Caco-2 (cell line): ENCODE measurements at regions not wholly inside any gene's neighbourhood (a gene's known extent, or its start where the extent isn't known, plus 50 kb on each side); places are given as distances from the start of the nearest gene placed in this dataset.

Experiments used
- BruUV-seq: library from RNA; stranded (reverse); fragments of 400-500 nt; replicated peaks from 2 replicates; lab custom pipeline; 2021; lab: Mats Ljungman, UMichigan
- CTCF ChIA-PET: fragments of 300-600 bp; sonication (Branson Sonifier 250); formaldehyde crosslinking; loops from one replicate; lab custom pipeline; 2022; ENCODE audit warnings: antibody characterized with exemption; lab: Charles Lee
- POLR2A ChIA-PET: fragments of 300-600 bp; sonication (Branson Sonifier 250); formaldehyde crosslinking; loops from one replicate; lab custom pipeline; 2022; ENCODE audit warnings: antibody characterized with exemption; lab: Charles Lee
- DNase-seq, 2 experiments: peaks; one replicate each; pipeline versions ENCODE4 v3.0.0 to v3.0.0-alpha.2; 2020 to 2022
- H3K27me3 ChIP-seq: replicated peaks from 2 replicates; pipeline ENCODE4 v1.6.0; 2011; ENCODE audit warnings: low read length; ENCODE audit not compliant: control insufficient read depth, insufficient read depth
- H3K36me3 ChIP-seq: 2 replicates; pipeline ENCODE4 v1.5.1; 2011; ENCODE audit warnings: low read length; ENCODE audit not compliant: control insufficient read depth, insufficient read depth
- H3K4me1 ChIP-seq: fragments of 250-450 bp; sonication (Bioruptor Pico); 2 replicates; pipeline ENCODE4 v1.5.1; 2020; ENCODE audit warnings: mild to moderate bottlenecking
- H3K4me3 ChIP-seq: 2 replicates; pipeline ENCODE4 v1.5.1; 2011; ENCODE audit warnings: low read depth, mild to moderate bottlenecking, control low read depth, low read length
- H3K9me3 ChIP-seq: fragments of 250-450 bp; sonication (Bioruptor Pico); 2 replicates; pipeline ENCODE4 v1.5.1; 2020; ENCODE audit warnings: mild to moderate bottlenecking, moderate library complexity
- H3K27ac Mint-ChIP-seq: one replicate; pipeline ENCODE4 v1.8.0; 2022; ENCODE audit warnings: mixed read lengths; ENCODE audit not compliant: unreplicated experiment
- H3K27me3 Mint-ChIP-seq: one replicate; pipeline ENCODE4 v1.8.0; 2022; ENCODE audit warnings: mixed read lengths; ENCODE audit not compliant: insufficient read depth, unreplicated experiment
- H3K36me3 Mint-ChIP-seq: one replicate; pipeline ENCODE4 v1.8.0; 2022; ENCODE audit warnings: mild to moderate bottlenecking, mixed read lengths; ENCODE audit not compliant: insufficient read depth, unreplicated experiment
- H3K4me1 Mint-ChIP-seq: one replicate; pipeline ENCODE4 v1.8.0; 2022; ENCODE audit warnings: low read depth, mixed read lengths; ENCODE audit not compliant: unreplicated experiment
- H3K4me3 Mint-ChIP-seq: one replicate; pipeline ENCODE4 v1.8.0; 2022; ENCODE audit warnings: mild to moderate bottlenecking, moderate library complexity, mixed read lengths; ENCODE audit not compliant: unreplicated experiment
- H3K9me3 Mint-ChIP-seq: one replicate; pipeline ENCODE4 v1.8.0; 2022; ENCODE audit warnings: mixed read lengths; ENCODE audit not compliant: unreplicated experiment
- CTCF ChIP-seq, 2 experiments: fragments of 200-600 bp in 1 of 2; IDR thresholded peaks; 1 replicate in 1 of 2; 2 replicates in 1 of 2; pipeline versions ENCODE4 v1.5.1 to v1.8.0; 2011 to 2022; ENCODE audit warnings: antibody characterized with exemption in 1 of 2, control low read depth in 1 of 2, inconsistent platforms in 1 of 2, low read depth in 1 of 2, low read length in 1 of 2, mild to moderate bottlenecking in 1 of 2, moderate library complexity in 1 of 2; ENCODE audit not compliant: insufficient read depth in 1 of 2, severe bottlenecking in 1 of 2, unreplicated experiment in 1 of 2
- intact Hi-C: fragments of 100-400 bp; cut with micrococcal nuclease; formaldehyde crosslinking; loops from one replicate; pipeline ENCODE4 v1.10.0; 2022; ENCODE audit not compliant: unreplicated experiment

- no peak for TF ChIP-seq CTCF (IDR thresholded peaks at IDR 0.05; ENCODE audit: insufficient read depth in 1 of 2, low read depth in 1 of 2, low read length in 1 of 2, severe bottlenecking in 1 of 2, unreplicated experiment in 1 of 2)
Observed at GRCh38 chr16:82293671-82294070, 123.6 kb upstream of the MPHOSPH6 start.

GRCh38 chr16:82287937-82288336 lies 117.9 kb upstream of the MPHOSPH6 start:
- H3K27ac Mint-ChIP-seq = no peak overlapping the region
- intact Hi-C loops = no loop called here
- no peaks in the 10 kb centered on the region for H3K4me1 Mint-ChIP-seq
- ChIA-PET POLR2A (no interaction called here), CTCF (no interaction called here)
- peaks cover 5% of the 10 kb centered on the region; the same call in 1 of the 2 replicates for H3K9me3 ChIP-seq
- no peak overlapping the region for H3K4me3 ChIP-seq
- H3K4me3 Mint-ChIP-seq = no peak overlapping the region
- peaks cover 13% of the 10 kb centered on the region for H3K9me3 Mint-ChIP-seq
- H3K4me1 ChIP-seq = no peaks in the 10 kb centered on the region
- no TSS peak for BruUV-seq
- no peaks in the 10 kb centered on the region for H3K27me3 ChIP-seq
- H3K36me3 Mint-ChIP-seq = no peaks in the 10 kb centered on the region
- H3K27me3 Mint-ChIP-seq = peaks cover 27% of the 10 kb centered on the region
- no peak for TF ChIP-seq CTCF (IDR thresholded peaks at IDR 0.05; ENCODE audit: insufficient read depth in 1 of 2, low read depth in 1 of 2, low read length in 1 of 2, severe bottlenecking in 1 of 2, unreplicated experiment in 1 of 2)
- DNase-seq = no peak
- no peaks in the 10 kb centered on the region for H3K36me3 ChIP-seq

More at GRCh38 chr16:82293671-82294070, 123.6 kb upstream of the MPHOSPH6 start:
- Histone ChIP-seq H3K4me1 (no peaks in the 10 kb centered on the region), H3K27me3 (no peaks in the 10 kb centered on the region), H3K9me3 (peaks cover 11% of the 10 kb centered on the region; the same call in 1 of the 2 replicates), H3K36me3 (no peaks in the 10 kb centered on the region), H3K4me3 (no peak overlapping the region)
- BruUV-seq = no TSS peak
- Mint-ChIP-seq H3K4me3 (no peak overlapping the region), H3K4me1 (no peaks in the 10 kb centered on the region), H3K27ac (no peak overlapping the region), H3K36me3 (no peaks in the 10 kb centered on the region), H3K9me3 (peaks cover 6% of the 10 kb centered on the region), H3K27me3 (peaks cover 28% of the 10 kb centered on the region)
- POLR2A ChIA-PET = no interaction called here
- CTCF ChIA-PET = no interaction called here
- no peak for DNase-seq
- intact Hi-C loops = no loop called here

GRCh38 chr16:82282662-82283061 lies 112.6 kb upstream of the MPHOSPH6 start:
- CTCF ChIA-PET = no interaction called here
- BruUV-seq = no TSS peak
- H3K27ac Mint-ChIP-seq = no peak overlapping the region

More at GRCh38 chr16:82282662-82283061, 112.6 kb upstream of the MPHOSPH6 start:
- Mint-ChIP-seq H3K9me3 (no peaks in the 10 kb centered on the region), H3K27me3 (peaks cover 26% of the 10 kb centered on the region), H3K4me1 (no peaks in the 10 kb centered on the region), H3K4me3 (no peak overlapping the region), H3K36me3 (no peaks in the 10 kb centered on the region)
- intact Hi-C loops = no loop called here
- Histone ChIP-seq H3K4me1 (no peaks in the 10 kb centered on the region), H3K4me3 (no peak overlapping the region), H3K36me3 (no peaks in the 10 kb centered on the region), H3K9me3 (no peaks in the 10 kb centered on the region), H3K27me3 (no peaks in the 10 kb centered on the region)
- no peak for DNase-seq
- TF ChIP-seq CTCF (IDR thresholded peaks at IDR 0.05; ENCODE audit: insufficient read depth in 1 of 2, low read depth in 1 of 2, low read length in 1 of 2, severe bottlenecking in 1 of 2, unreplicated experiment in 1 of 2) = no peak
- POLR2A ChIA-PET = no interaction called here
